ENCODE measurements at regions not wholly inside any gene's neighbourhood (a gene's known extent, or its start where the extent isn't known, plus 50 kb on each side); places are given as distances from the start of the nearest gene placed in this dataset.

DNA sequence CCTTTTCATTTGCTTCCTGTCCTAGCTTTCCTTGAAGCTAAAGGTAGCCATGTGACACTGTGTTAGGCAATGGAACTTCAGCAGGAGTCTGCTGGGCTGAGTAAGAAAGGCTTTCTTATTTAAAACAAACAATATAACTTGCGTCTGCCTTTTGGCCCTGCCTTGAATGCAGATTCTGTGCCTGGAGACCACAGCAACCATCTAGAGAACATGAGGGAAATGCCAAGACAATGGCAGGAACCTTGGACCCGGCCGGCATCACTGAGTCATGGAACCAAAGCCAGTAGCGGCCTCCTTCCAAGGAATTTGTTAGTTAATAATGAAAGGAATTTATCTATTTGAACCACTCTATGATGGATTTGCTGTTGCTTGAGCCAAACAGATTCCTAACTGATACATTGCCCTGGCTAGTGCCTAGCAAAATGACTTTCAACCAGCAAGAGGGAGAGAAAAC lies 207.5 kb upstream of the EPHA4 start (continued):
- TF ChIP-seq YY1 (IDR thresholded peaks at IDR 0.05; ENCODE audit: extremely low read depth, insufficient replicate concordance, low read depth, low read length) (no peak), POLR2AphosphoS5 (IDR thresholded peaks at IDR 0.05; ENCODE audit: low read depth, low read length) (no peak), EZH2 (IDR thresholded peaks at IDR 0.05) (no peak), CBX3 (IDR thresholded peaks at IDR 0.05; ENCODE audit: low read depth) (no peak), FOSL1 (IDR thresholded peaks at IDR 0.05; ENCODE audit: low read depth) (no peak), JUND (IDR thresholded peaks at IDR 0.05) (no peak)

DNA sequence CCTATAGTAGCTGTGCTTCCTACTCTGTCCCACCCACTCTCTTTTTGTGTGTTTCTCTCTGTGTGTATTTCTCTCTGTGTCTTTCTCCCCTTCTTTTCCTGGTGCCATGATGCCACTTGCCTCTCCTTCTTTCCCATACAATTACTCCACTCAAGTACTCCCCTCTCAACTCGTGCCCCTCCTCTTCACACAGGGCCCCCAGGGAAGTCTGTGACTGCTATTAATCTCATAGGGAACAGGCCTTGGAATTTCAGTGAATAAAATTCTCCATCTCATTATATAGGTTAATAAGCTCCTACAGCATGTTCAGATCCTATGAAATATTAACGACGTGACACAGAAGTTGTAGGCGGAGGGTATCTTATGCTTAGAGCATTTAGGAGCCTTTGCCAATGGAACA lies 205.9 kb upstream of the EPHA4 start:
- Histone ChIP-seq H3K9me2 (ENCODE audit: insufficient read depth) (no peaks in the 10 kb centered on the region), H3K27me3 (ENCODE audit: insufficient read depth, low read length) (peaks cover 21% of the 10 kb centered on the region), H4K20me1 (ENCODE audit: insufficient read depth) (no peaks in the 10 kb centered on the region), H3K36me3 (ENCODE audit: control insufficient read depth in 1 of 2, insufficient read depth in 2 of 2, low read length in 2 of 2) (no peaks in the 10 kb centered on the region), H2AFZ (ENCODE audit: low read depth, low read length, poor library complexity, severe bottlenecking) (no peak overlapping the region), H3K4me2 (ENCODE audit: low read length) (no peak overlapping the region), H3K27ac (ENCODE audit: low read depth, low read length) (no peak overlapping the region), H3K9me3 (ENCODE audit: control insufficient read depth in 1 of 2, insufficient read depth in 1 of 2, low read depth in 1 of 2, low read length in 2 of 2) (no peaks in the 10 kb centered on the region), H3K9ac (ENCODE audit: low read length) (no peak overlapping the region), H3K4me1 (ENCODE audit: control insufficient read depth in 1 of 2, insufficient read depth in 2 of 2, low read length in 2 of 2) (no peaks in the 10 kb centered on the region), H3K4me3 (replicated peaks in 1 of 2; ENCODE audit: low read depth in 1 of 2, low read length in 2 of 2) (no peak overlapping the region), H3K79me2 (ENCODE audit: insufficient read depth, low read length) (no peaks in the 10 kb centered on the region)
- DNase-seq (ENCODE audit: low read depth, low spot score) (no peak), ATAC-seq (no peak)
- intact Hi-C loops (cut with micrococcal nuclease), result no loop called here
- BruUV-seq (replicated peaks), result no TSS peak
- POLR2A ChIA-PET, result no interaction called here
- RAD21 ChIA-PET (ENCODE audit: low non-redundant PET in 1 of 2, low total read pairs in 2 of 2, uncharacterized antibody in 2 of 2, unreplicated experiment in 2 of 2), result no interaction called here
- CTCF ChIA-PET, result no interaction called here
- TF ChIP-seq POLR2A (IDR thresholded peaks at IDR 0.05; ENCODE audit: borderline replicate concordance, extremely low read depth, insufficient read depth, insufficient read length) (no peak), EZH2 (IDR thresholded peaks at IDR 0.05) (no peak), ZFX (IDR thresholded peaks at IDR 0.05) (no peak), CEBPB (IDR thresholded peaks at IDR 0.05; ENCODE audit: low read depth) (no peak), SRF (IDR thresholded peaks at IDR 0.05; ENCODE audit: low read depth) (no peak)

DNA sequence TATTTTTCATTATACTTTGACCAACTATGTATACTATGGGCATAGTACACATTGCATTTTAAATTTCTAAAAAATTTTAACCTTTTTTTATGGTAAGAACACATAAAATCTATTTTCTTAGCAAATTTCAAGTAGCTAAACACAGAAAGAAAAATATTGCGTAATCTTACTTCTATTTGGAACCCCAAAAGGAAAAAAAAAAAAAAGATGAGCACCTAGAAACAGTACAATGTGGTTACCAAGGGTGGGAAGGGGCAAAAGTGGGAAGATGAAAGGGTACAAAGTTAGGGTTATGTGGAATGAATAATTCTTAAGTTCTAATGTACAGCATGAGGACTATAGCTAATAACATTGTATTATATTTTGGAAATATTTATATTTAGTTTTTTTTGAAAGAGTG lies 205.0 kb upstream of the EPHA4 start:
- Histone ChIP-seq H3K27ac (ENCODE audit: low read depth, low read length) (no peak overlapping the region), H3K27me3 (ENCODE audit: insufficient read depth, low read length) (peaks cover 21% of the 10 kb centered on the region), H3K79me2 (ENCODE audit: insufficient read depth, low read length) (no peaks in the 10 kb centered on the region), H2AFZ (ENCODE audit: low read depth, low read length, poor library complexity, severe bottlenecking) (no peak overlapping the region), H3K36me3 (ENCODE audit: control insufficient read depth in 1 of 2, insufficient read depth in 2 of 2, low read length in 2 of 2) (no peaks in the 10 kb centered on the region), H4K20me1 (ENCODE audit: insufficient read depth) (no peaks in the 10 kb centered on the region), H3K9me2 (ENCODE audit: insufficient read depth) (no peaks in the 10 kb centered on the region), H3K4me3 (replicated peaks in 1 of 2; ENCODE audit: low read depth in 1 of 2, low read length in 2 of 2) (no peak overlapping the region), H3K4me1 (ENCODE audit: control insufficient read depth in 1 of 2, insufficient read depth in 2 of 2, low read length in 2 of 2) (no peaks in the 10 kb centered on the region), H3K9ac (ENCODE audit: low read length) (no peak overlapping the region), H3K4me2 (ENCODE audit: low read length) (no peak overlapping the region), H3K9me3 (ENCODE audit: control insufficient read depth in 1 of 2, insufficient read depth in 1 of 2, low read depth in 1 of 2, low read length in 2 of 2) (no peaks in the 10 kb centered on the region)
- POLR2A ChIA-PET, result no interaction called here
- no peak for DNase-seq (ENCODE audit: low read depth, low spot score)
- RAD21 ChIA-PET (ENCODE audit: low non-redundant PET in 1 of 2, low total read pairs in 2 of 2, uncharacterized antibody in 2 of 2, unreplicated experiment in 2 of 2), result no interaction called here
- TF ChIP-seq SRF (IDR thresholded peaks at IDR 0.05; ENCODE audit: low read depth), result no peak
- no peak for TF ChIP-seq CTCF (IDR thresholded peaks at IDR 0.05 in 2 of 3, conservative IDR thresholded peaks at IDR 0.05 in 1 of 3; ENCODE audit: borderline replicate concordance in 1 of 3, insufficient read depth in 1 of 3, low read depth in 2 of 3, low read length in 2 of 3)
- no peak for TF ChIP-seq EZH2phosphoT487 (IDR thresholded peaks at IDR 0.05; ENCODE audit: borderline replicate concordance)
- TF ChIP-seq ZFX (IDR thresholded peaks at IDR 0.05), result no peak
- no peak for TF ChIP-seq POLR2AphosphoS5 (IDR thresholded peaks at IDR 0.05; ENCODE audit: low read depth, low read length)
- no peak for TF ChIP-seq EZH2 (IDR thresholded peaks at IDR 0.05)
- TF ChIP-seq POLR2A (IDR thresholded peaks at IDR 0.05; ENCODE audit: borderline replicate concordance, extremely low read depth, insufficient read depth, insufficient read length), result no peak
- no peak for ATAC-seq
- CTCF ChIA-PET, result no interaction called here
- intact Hi-C loops (cut with micrococcal nuclease), result no loop called here
- BruUV-seq (replicated peaks), result no TSS peak

All from HCT116 (cell line).